Osteocyte (in vitro differentiated cells): ENCODE measurements at regions not wholly inside any gene's neighbourhood (a gene's known extent, or its start where the extent isn't known, plus 50 kb on each side); places are given as distances from the start of the nearest gene placed in this dataset.

Experiments
- DNase-seq: peaks from one replicate; pipeline ENCODE4 v3.0.0; 2021; ENCODE audit warnings: mixed read lengths; ENCODE audit not compliant: unreplicated experiment; ENCODE audit errors: extremely low spot score
- H3K27ac Mint-ChIP-seq: one replicate; pipeline ENCODE4 v1.8.0; 2021; ENCODE audit warnings: mild to moderate bottlenecking, mixed read lengths; ENCODE audit not compliant: unreplicated experiment
- H3K27me3 Mint-ChIP-seq: one replicate; pipeline ENCODE4 v1.8.0; 2021; ENCODE audit warnings: mixed read lengths; ENCODE audit not compliant: unreplicated experiment
- H3K36me3 Mint-ChIP-seq: one replicate; pipeline ENCODE4 v1.8.0; 2021; ENCODE audit warnings: mixed read lengths; ENCODE audit not compliant: unreplicated experiment
- H3K4me1 Mint-ChIP-seq: one replicate; pipeline ENCODE4 v1.8.0; 2021; ENCODE audit warnings: mixed read lengths; ENCODE audit not compliant: unreplicated experiment
- H3K4me3 Mint-ChIP-seq: one replicate; pipeline ENCODE4 v1.8.0; 2021; ENCODE audit warnings: mild to moderate bottlenecking, moderate library complexity, mixed read lengths; ENCODE audit not compliant: unreplicated experiment
- H3K9me3 Mint-ChIP-seq: one replicate; pipeline ENCODE4 v1.8.0; 2021; ENCODE audit warnings: mixed read lengths; ENCODE audit not compliant: unreplicated experiment
- CTCF ChIP-seq: fragments of 200-600 bp; sonication (generic); IDR thresholded peaks from 2 replicates; pipeline ENCODE4 v1.5.0; 2021; ENCODE audit warnings: antibody characterized with exemption, mild to moderate bottlenecking, moderate library complexity

- Mint-ChIP-seq H3K9me3 (peaks cover 4% of the 10 kb centered on the region), H3K4me3 (no peak overlapping the region), H3K36me3 (no peaks in the 10 kb centered on the region), H3K27me3 (peaks cover 27% of the 10 kb centered on the region), H3K4me1 (no peaks in the 10 kb centered on the region), H3K27ac (no peak overlapping the region)
- peak; percentile 59 for TF ChIP-seq CTCF
- no peak for DNase-seq
Measured at GRCh38 chr7:80047856-80048459, 86.7 kb upstream of the GNAI1 start.

GRCh38 chr7:80047032-80047431 is 87.6 kb upstream of the GNAI1 start:
- Mint-ChIP-seq H3K27ac (no peak overlapping the region), H3K9me3 (peaks cover 4% of the 10 kb centered on the region), H3K4me3 (no peak overlapping the region), H3K27me3 (peaks cover 26% of the 10 kb centered on the region), H3K4me1 (no peaks in the 10 kb centered on the region), H3K36me3 (no peaks in the 10 kb centered on the region)
- no peak for DNase-seq
- no peak for TF ChIP-seq CTCF

- no peak overlapping the region for H3K4me3 Mint-ChIP-seq
- no peak for TF ChIP-seq CTCF
- peaks cover 28% of the 10 kb centered on the region for H3K27me3 Mint-ChIP-seq
- H3K36me3 Mint-ChIP-seq = no peaks in the 10 kb centered on the region
- no peak for DNase-seq
- H3K4me1 Mint-ChIP-seq = no peaks in the 10 kb centered on the region
- peaks cover 4% of the 10 kb centered on the region for H3K9me3 Mint-ChIP-seq
- no peak overlapping the region for H3K27ac Mint-ChIP-seq
Measured at GRCh38 chr7:80044796-80045195, 89.8 kb upstream of the GNAI1 start.

- Mint-ChIP-seq H3K27ac (no peak overlapping the region), H3K4me1 (no peaks in the 10 kb centered on the region), H3K4me3 (no peak overlapping the region), H3K27me3 (peaks cover 34% of the 10 kb centered on the region), H3K36me3 (no peaks in the 10 kb centered on the region), H3K9me3 (peaks cover 4% of the 10 kb centered on the region)
- TF ChIP-seq CTCF = no peak
- DNase-seq = no peak
Measured at GRCh38 chr7:80040752-80041151, 93.9 kb upstream of the GNAI1 start.

GRCh38 chr7:80040335-80040734 is 94.3 kb upstream of the GNAI1 start:
- no peak for TF ChIP-seq CTCF
- H3K27me3 Mint-ChIP-seq = peaks cover 34% of the 10 kb centered on the region
- no peaks in the 10 kb centered on the region for H3K4me1 Mint-ChIP-seq
- no peak overlapping the region for H3K27ac Mint-ChIP-seq
- H3K4me3 Mint-ChIP-seq = no peak overlapping the region
- H3K9me3 Mint-ChIP-seq = peaks cover 3% of the 10 kb centered on the region
- H3K36me3 Mint-ChIP-seq = no peaks in the 10 kb centered on the region
- DNase-seq = no peak
